Thyroid gland (tissue), 4 donors: ENCODE measurements at regions not wholly inside any gene's neighbourhood (a gene's known extent, or its start where the extent isn't known, plus 50 kb on each side); places are given as distances from the start of the nearest gene placed in this dataset.

Experiments
- POLR2A ChIP-seq, 2 donors: fragments of 450-650 bp; IDR thresholded peaks; one replicate each; pipeline ENCODE4 v1.6.1; 2017; ENCODE audit warnings: antibody characterized with exemption in 2 of 2, mild to moderate bottlenecking in 2 of 2, moderate library complexity in 1 of 2
- TF ChIP-seq, protein P1 (sequence below), 6 experiments: fragments of 200-600 bp in 3 of 6; fragments of 450-650 bp in 3 of 6; sonication (generic) in 3 of 6; IDR thresholded peaks; one replicate each; pipeline ENCODE4 v1.5.1; 2016 to 2019; ENCODE audit warnings: antibody characterized with exemption in 6 of 6, mild to moderate bottlenecking in 2 of 6, inconsistent platforms in 1 of 6, moderate library complexity in 1 of 6

DNA sequence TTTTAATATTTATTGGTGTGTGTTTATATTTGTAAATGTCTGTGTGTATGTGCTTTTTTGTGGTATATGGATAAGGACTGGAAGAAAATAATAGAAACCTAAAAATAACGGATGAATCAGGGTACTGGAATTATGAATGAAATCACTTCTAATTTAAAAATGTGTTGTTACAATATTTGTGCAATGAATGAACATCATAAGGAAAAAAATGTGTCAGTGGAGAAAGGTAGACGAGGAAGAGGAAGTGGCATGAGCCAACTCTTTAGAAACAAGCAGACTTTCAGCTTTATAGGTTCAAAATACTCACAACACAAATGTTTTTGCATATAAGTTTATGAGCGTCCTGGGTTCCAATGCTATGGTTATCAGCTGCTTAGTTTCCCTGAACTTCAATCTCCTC, 59.4 kb downstream of the SOX2 start:
- no peak for TF ChIP-seq POLR2A (IDR thresholded peaks at IDR 0.05)
- TF ChIP-seq, protein P1, sequence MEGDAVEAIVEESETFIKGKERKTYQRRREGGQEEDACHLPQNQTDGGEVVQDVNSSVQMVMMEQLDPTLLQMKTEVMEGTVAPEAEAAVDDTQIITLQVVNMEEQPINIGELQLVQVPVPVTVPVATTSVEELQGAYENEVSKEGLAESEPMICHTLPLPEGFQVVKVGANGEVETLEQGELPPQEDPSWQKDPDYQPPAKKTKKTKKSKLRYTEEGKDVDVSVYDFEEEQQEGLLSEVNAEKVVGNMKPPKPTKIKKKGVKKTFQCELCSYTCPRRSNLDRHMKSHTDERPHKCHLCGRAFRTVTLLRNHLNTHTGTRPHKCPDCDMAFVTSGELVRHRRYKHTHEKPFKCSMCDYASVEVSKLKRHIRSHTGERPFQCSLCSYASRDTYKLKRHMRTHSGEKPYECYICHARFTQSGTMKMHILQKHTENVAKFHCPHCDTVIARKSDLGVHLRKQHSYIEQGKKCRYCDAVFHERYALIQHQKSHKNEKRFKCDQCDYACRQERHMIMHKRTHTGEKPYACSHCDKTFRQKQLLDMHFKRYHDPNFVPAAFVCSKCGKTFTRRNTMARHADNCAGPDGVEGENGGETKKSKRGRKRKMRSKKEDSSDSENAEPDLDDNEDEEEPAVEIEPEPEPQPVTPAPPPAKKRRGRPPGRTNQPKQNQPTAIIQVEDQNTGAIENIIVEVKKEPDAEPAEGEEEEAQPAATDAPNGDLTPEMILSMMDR (IDR thresholded peaks at IDR 0.05) = no peak
